HCT116 (cell line): ENCODE measurements at regions not wholly inside any gene's neighbourhood (a gene's known extent, or its start where the extent isn't known, plus 50 kb on each side); places are given as distances from the start of the nearest gene placed in this dataset.

Experiments used
- ATAC-seq: fragments of 200-7000 bp; cut with Tn5 transposase; 2 replicates; pipeline ENCODE4 v1.9.1; 2020; ENCODE audit warnings: mild to moderate bottlenecking, moderate library complexity
- BruUV-seq: library from RNA; stranded (reverse); fragments of 400-500 nt; replicated peaks from 2 replicates; lab custom pipeline; 2021; lab: Mats Ljungman, UMichigan
- CTCF ChIA-PET: fragments of 300-600 bp; sonication (Branson Sonifier 250); formaldehyde crosslinking; loops from one replicate; lab custom pipeline; 2021; ENCODE audit warnings: antibody characterized with exemption; lab: Charles Lee
- POLR2A ChIA-PET: fragments of 300-600, 350-600 bp; sonication (Branson Sonifier 250); formaldehyde crosslinking; loops from one replicate; lab custom pipeline; 2021; ENCODE audit warnings: antibody characterized with exemption; lab: Charles Lee
- RAD21 ChIA-PET, 2 experiments: fragments of 300-600 bp; sonication (Branson Sonifier 250); formaldehyde crosslinking; loops; one replicate each; lab custom pipeline; 2023; ENCODE audit warnings: low total read pairs in 2 of 2; ENCODE audit not compliant: uncharacterized antibody in 2 of 2, unreplicated experiment in 2 of 2, low non-redundant PET in 1 of 2; lab: Charles Lee
- DNase-seq: peaks from one replicate; pipeline ENCODE4 v3.0.0-alpha.2; 2010; ENCODE audit warnings: low read depth, low spot score
- H2AFZ ChIP-seq: fragments of 200-600 bp; shearing (Covaris generic), sonication (generic); 2 replicates; pipeline ENCODE4 v1.6.1; 2017; ENCODE audit warnings: low read depth, mixed run types, mixed read lengths, antibody characterized with exemption, low read length; ENCODE audit not compliant: poor library complexity, severe bottlenecking
- H3K27ac ChIP-seq: 2 replicates; pipeline ENCODE4 v1.5.1; 2012; ENCODE audit warnings: low read depth, low read length
- H3K27me3 ChIP-seq: fragments of 200-600 bp; sonication (generic); 2 replicates; pipeline ENCODE4 v1.6.1; 2016; ENCODE audit warnings: mixed run types, low read length, mixed read lengths; ENCODE audit not compliant: insufficient read depth
- H3K36me3 ChIP-seq, 2 experiments: fragments of 200-500 bp in 1 of 2; fragments of 200-600 bp in 1 of 2; sonication (Bioruptor generic) in 1 of 2; sonication (generic) in 1 of 2; 2 replicates each; pipeline versions ENCODE4 v1.5.1 to v1.6.1; 2014 to 2016; ENCODE audit warnings: low read length in 2 of 2, inconsistent platforms in 1 of 2, mixed read lengths in 1 of 2, mixed run types in 1 of 2; ENCODE audit not compliant: insufficient read depth in 2 of 2, control insufficient read depth in 1 of 2
- H3K4me1 ChIP-seq, 2 experiments: fragments of 200-600 bp in 1 of 2; sonication (generic) in 1 of 2; 2 replicates each; pipeline versions ENCODE4 v1.5.1 to v1.6.1; 2012 to 2017; ENCODE audit warnings: low read length in 2 of 2, inconsistent platforms in 1 of 2, mild to moderate bottlenecking in 1 of 2, mixed read lengths in 1 of 2, mixed run types in 1 of 2, moderate library complexity in 1 of 2; ENCODE audit not compliant: insufficient read depth in 2 of 2, control insufficient read depth in 1 of 2
- H3K4me2 ChIP-seq: fragments of 200-600 bp; sonication (generic); 2 replicates; pipeline ENCODE4 v1.6.1; 2017; ENCODE audit warnings: mixed run types, low read length, mixed read lengths
- H3K4me3 ChIP-seq, 2 experiments: fragments of 200-600 bp in 1 of 2; sonication (generic) in 1 of 2; replicated peaks in 1 of 2; 2 replicates each; pipeline ENCODE4 v1.5.1; 2011 to 2016; ENCODE audit warnings: low read length in 2 of 2, control low read depth in 1 of 2, low read depth in 1 of 2, mild to moderate bottlenecking in 1 of 2, mixed read lengths in 1 of 2, mixed run types in 1 of 2
- H3K79me2 ChIP-seq: fragments of 200-600 bp; sonication (generic); 2 replicates; pipeline ENCODE4 v1.6.1; 2017; ENCODE audit warnings: mild to moderate bottlenecking, mixed run types, low read length, moderate library complexity, mixed read lengths; ENCODE audit not compliant: insufficient read depth
- H3K9ac ChIP-seq: fragments of 200-600 bp; sonication (generic); 2 replicates; pipeline ENCODE4 v1.6.1; 2016; ENCODE audit warnings: low read length, mixed read lengths
- H3K9me2 ChIP-seq: fragments of 200-600 bp; sonication (generic), shearing (Covaris generic); 2 replicates; pipeline ENCODE4 v1.6.1; 2017; ENCODE audit warnings: mixed run types, mild to moderate bottlenecking, moderate library complexity; ENCODE audit not compliant: insufficient read depth
- H3K9me3 ChIP-seq, 2 experiments: fragments of 200-500 bp in 1 of 2; fragments of 200-600 bp in 1 of 2; sonication (Bioruptor generic) in 1 of 2; sonication (generic) in 1 of 2; 2 replicates each; pipeline ENCODE4 v1.6.1; 2014 to 2017; ENCODE audit warnings: low read length in 2 of 2, mixed read lengths in 2 of 2, inconsistent platforms in 1 of 2, low read depth in 1 of 2, mild to moderate bottlenecking in 1 of 2, mixed run types in 1 of 2, moderate library complexity in 1 of 2; ENCODE audit not compliant: control insufficient read depth in 1 of 2, insufficient read depth in 1 of 2
- H4K20me1 ChIP-seq: fragments of 200-600 bp; sonication (generic), shearing (Covaris generic); 2 replicates; pipeline ENCODE4 v1.6.1; 2017; ENCODE audit warnings: mixed run types, mild to moderate bottlenecking, moderate library complexity; ENCODE audit not compliant: insufficient read depth
- CBX3 ChIP-seq: IDR thresholded peaks from 2 replicates; pipeline ENCODE4 v1.6.1; 2012; ENCODE audit warnings: low read depth
- CTCF ChIP-seq, 3 experiments: fragments of 200-600 bp in 1 of 3; sonication (generic) in 1 of 3; IDR thresholded peaks in 2 of 3; conservative IDR thresholded peaks in 1 of 3; 2 replicates each; pipeline ENCODE4 v1.5.1; 2012 to 2017; ENCODE audit warnings: low read depth in 2 of 3, low read length in 2 of 3, antibody characterized with exemption in 1 of 3, borderline replicate concordance in 1 of 3, control low read depth in 1 of 3, mild to moderate bottlenecking in 1 of 3, mixed read lengths in 1 of 3, mixed run types in 1 of 3, moderate library complexity in 1 of 3; ENCODE audit not compliant: insufficient read depth in 1 of 3
- EGR1 ChIP-seq: IDR thresholded peaks from 2 replicates; pipeline ENCODE4 v1.6.1; 2012; ENCODE audit warnings: low read depth
- ELF1 ChIP-seq: IDR thresholded peaks from 2 replicates; pipeline ENCODE4 v1.6.1; 2012; ENCODE audit warnings: low read depth, borderline replicate concordance
- EZH2 ChIP-seq: fragments of 200-600 bp; sonication (generic); IDR thresholded peaks from 2 replicates; pipeline ENCODE4 v1.6.1; 2017; ENCODE audit warnings: antibody characterized with exemption, mixed run types
- JUND ChIP-seq: IDR thresholded peaks from 2 replicates; pipeline ENCODE4 v1.6.1; 2012
- POLR2AphosphoS5 ChIP-seq: IDR thresholded peaks from 2 replicates; pipeline ENCODE4 v1.6.1; 2011; ENCODE audit warnings: mild to moderate bottlenecking, low read depth, low read length, moderate library complexity
- RAD21 ChIP-seq: IDR thresholded peaks from 2 replicates; pipeline ENCODE4 v1.6.1; 2012; ENCODE audit warnings: low read depth, mild to moderate bottlenecking
- REST ChIP-seq: IDR thresholded peaks from 2 replicates; pipeline ENCODE4 v1.6.1; 2012; ENCODE audit warnings: low read depth
- YY1 ChIP-seq: IDR thresholded peaks from 2 replicates; pipeline ENCODE4 v1.6.1; 2011; ENCODE audit warnings: low read length, low read depth, moderate library complexity, mild to moderate bottlenecking; ENCODE audit not compliant: insufficient replicate concordance; ENCODE audit errors: extremely low read depth
- ZBTB33 ChIP-seq: IDR thresholded peaks from 2 replicates; pipeline ENCODE4 v1.6.1; 2011; ENCODE audit warnings: mild to moderate bottlenecking, low read length, moderate library complexity; ENCODE audit not compliant: insufficient replicate concordance; ENCODE audit errors: extremely low read depth
- intact Hi-C: fragments of 100-400 bp; cut with micrococcal nuclease; formaldehyde crosslinking; loops from 2 replicates; pipeline ENCODE4 v1.10.0; 2022

GRCh38 chr7:125396466-125397151, 467.0 kb upstream of the POT1 start:
- intact Hi-C loops = no loop called here

GRCh38 chr7:125391921-125392320, 462.3 kb upstream of the POT1 start:
- Histone ChIP-seq H3K4me3 (no peak overlapping the region), H3K27ac (no peak overlapping the region), H4K20me1 (no peaks in the 10 kb centered on the region), H3K9ac (no peak overlapping the region), H3K9me2 (no peaks in the 10 kb centered on the region), H2AFZ (no peak overlapping the region), H3K4me1 (no peaks in the 10 kb centered on the region), H3K9me3 (no peaks in the 10 kb centered on the region), H3K79me2 (no peaks in the 10 kb centered on the region), H3K4me2 (no peak overlapping the region), H3K36me3 (no peaks in the 10 kb centered on the region), H3K27me3 (no peaks in the 10 kb centered on the region)
- DNase-seq (no peak), ATAC-seq (no peak)
- ChIA-PET RAD21 (no interaction called here), CTCF (no interaction called here), POLR2A (no interaction called here)
- BruUV-seq = no TSS peak
- intact Hi-C loops = no loop called here
- TF ChIP-seq EZH2 (no peak), EGR1 (no peak), RAD21 (no peak), POLR2AphosphoS5 (no peak), REST (no peak), ELF1 (no peak), ZBTB33 (no peak), YY1 (no peak), CBX3 (no peak), JUND (no peak), CTCF (IDR thresholded peaks at IDR 0.05 in 2 of 3, conservative IDR thresholded peaks at IDR 0.05 in 1 of 3; ENCODE audit: borderline replicate concordance in 1 of 3, insufficient read depth in 1 of 3, low read depth in 2 of 3, low read length in 2 of 3) (no peak)

More at GRCh38 chr7:125396466-125397151, 467.0 kb upstream of the POT1 start:
- Histone ChIP-seq H3K27me3 (no peaks in the 10 kb centered on the region), H3K9ac (no peak overlapping the region), H2AFZ (no peak overlapping the region), H3K4me2 (no peak overlapping the region), H4K20me1 (no peaks in the 10 kb centered on the region), H3K27ac (no peak overlapping the region), H3K9me2 (no peaks in the 10 kb centered on the region), H3K79me2 (no peaks in the 10 kb centered on the region), H3K36me3 (no peaks in the 10 kb centered on the region), H3K9me3 (no peaks in the 10 kb centered on the region), H3K4me1 (no peaks in the 10 kb centered on the region), H3K4me3 (no peak overlapping the region)
- no peak for DNase-seq
- ChIA-PET POLR2A (no interaction called here), CTCF (no interaction called here), RAD21 (no interaction called here)
- no TSS peak for BruUV-seq
- no peak for ATAC-seq
- TF ChIP-seq CBX3 (no peak), RAD21 (no peak), EGR1 (no peak)
